Smooth muscle cell (in vitro differentiated cells): ENCODE measurements at regions not wholly inside any gene's neighbourhood (a gene's known extent, or its start where the extent isn't known, plus 50 kb on each side); places are given as distances from the start of the nearest gene placed in this dataset.

Source experiments
- DNase-seq: peaks from one replicate; lab custom pipeline; 2025; ENCODE audit not compliant: unreplicated experiment; lab: John Stamatoyannopoulos, UW
- H2AFZ ChIP-seq: fragments of 200-600 bp; sonication (generic); 2 replicates; pipeline ENCODE4 v1.6.0; 2016; ENCODE audit warnings: antibody characterized with exemption, low read depth, mild to moderate bottlenecking
- H3F3A ChIP-seq: fragments of 200-600 bp; sonication (generic); 2 replicates; pipeline ENCODE4 v1.6.0; 2017; ENCODE audit warnings: antibody characterized with exemption, low read depth
- H3K27ac ChIP-seq: fragments of 200-600 bp; sonication (generic); 2 replicates; pipeline ENCODE4 v1.5.1; 2016; ENCODE audit warnings: low read depth, mild to moderate bottlenecking
- H3K27me3 ChIP-seq: fragments of 200-600 bp; sonication (generic); 2 replicates; pipeline ENCODE4 v1.6.1; 2016; ENCODE audit warnings: low read depth, mild to moderate bottlenecking
- H3K36me3 ChIP-seq: fragments of 200-600 bp; sonication (generic); 2 replicates; pipeline ENCODE4 v1.5.1; 2016; ENCODE audit warnings: low read depth
- H3K4me1 ChIP-seq: fragments of 200-600 bp; sonication (generic); 2 replicates; pipeline ENCODE4 v1.5.1; 2016; ENCODE audit warnings: low read depth
- H3K4me2 ChIP-seq: fragments of 200-600 bp; sonication (generic); 2 replicates; pipeline ENCODE4 v1.6.0; 2016; ENCODE audit warnings: mild to moderate bottlenecking
- H3K4me3 ChIP-seq: fragments of 200-600 bp; sonication (generic); 2 replicates; pipeline ENCODE4 v1.5.1; 2016; ENCODE audit warnings: mild to moderate bottlenecking
- H3K79me2 ChIP-seq: fragments of 200-600 bp; sonication (generic); 2 replicates; pipeline ENCODE4 v1.6.0; 2016; ENCODE audit warnings: low read depth, mild to moderate bottlenecking
- H3K9ac ChIP-seq: fragments of 200-600 bp; sonication (generic); 2 replicates; pipeline ENCODE4 v1.6.0; 2016; ENCODE audit warnings: low read depth
- H3K9me3 ChIP-seq: fragments of 200-600 bp; sonication (generic); replicated peaks from 2 replicates; pipeline ENCODE4 v1.5.1; 2016; ENCODE audit warnings: low read depth
- H4K20me1 ChIP-seq: fragments of 200-600 bp; sonication (generic); 2 replicates; pipeline ENCODE4 v1.6.0; 2016; ENCODE audit warnings: low read depth
- CTCF ChIP-seq: fragments of 200-600 bp; sonication (generic); IDR thresholded peaks from 2 replicates; pipeline ENCODE4 v1.5.1; 2017; ENCODE audit warnings: borderline replicate concordance, mild to moderate bottlenecking, antibody characterized with exemption; ENCODE audit not compliant: insufficient read depth, poor library complexity, severe bottlenecking
- WGBS: methylation state at CpG from one replicate; pipeline ENCODE4 v1.1.7; 2016; ENCODE audit warnings: low lambda C conversion rate; 5-methylcytosine and 5-hydroxymethylcytosine counted together

DNA sequence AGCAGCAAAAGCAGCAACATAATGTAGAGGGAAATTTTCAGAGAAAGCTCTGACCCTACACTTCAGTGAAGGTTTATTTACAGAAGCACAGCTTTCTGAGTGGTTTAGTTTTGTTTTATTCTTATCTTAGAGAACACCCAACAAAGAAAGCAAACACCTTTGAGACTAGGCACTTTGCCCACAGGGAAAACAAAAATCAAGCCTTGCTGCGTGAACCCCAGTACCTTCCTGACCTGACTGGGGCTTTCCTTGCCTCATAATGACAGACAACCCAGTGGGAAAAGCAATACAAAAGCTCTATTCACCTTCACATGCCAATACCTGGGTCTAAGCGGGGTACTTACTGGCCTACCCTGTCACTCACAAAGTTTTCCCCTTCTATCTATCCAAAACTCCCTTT, 189.8 kb downstream of the HINT1 start:
- no peaks in the 10 kb centered on the region for H3K9me3 ChIP-seq
- H3K27ac ChIP-seq: no peak overlapping the region
- no peaks in the 10 kb centered on the region for H3K36me3 ChIP-seq
- H3F3A ChIP-seq: no peaks in the 10 kb centered on the region
- H3K4me3 ChIP-seq: no peak overlapping the region
- WGBS: 85% methylated on average over 2 of the region's 2 CpGs
- H3K4me1 ChIP-seq: no peaks in the 10 kb centered on the region
- no peaks in the 10 kb centered on the region for H3K79me2 ChIP-seq
- H2AFZ ChIP-seq: no peak overlapping the region
- no peak overlapping the region for H3K4me2 ChIP-seq
- H4K20me1 ChIP-seq: no peaks in the 10 kb centered on the region
- no peak for DNase-seq
- no peak for TF ChIP-seq CTCF
- no peaks in the 10 kb centered on the region for H3K27me3 ChIP-seq
- no peak overlapping the region for H3K9ac ChIP-seq

- no peaks in the 10 kb centered on the region for H3K36me3 ChIP-seq
- no peak overlapping the region for H2AFZ ChIP-seq
- no peaks in the 10 kb centered on the region for H3K4me1 ChIP-seq
- no peak overlapping the region for H3K27ac ChIP-seq
- no peaks in the 10 kb centered on the region for H3F3A ChIP-seq
- no peak overlapping the region for H3K4me2 ChIP-seq
- no peak for DNase-seq
- no peak overlapping the region for H3K9ac ChIP-seq
- no peaks in the 10 kb centered on the region for H3K9me3 ChIP-seq
- no peaks in the 10 kb centered on the region for H3K79me2 ChIP-seq
- no peaks in the 10 kb centered on the region for H3K27me3 ChIP-seq
- TF ChIP-seq CTCF: no peak
- H4K20me1 ChIP-seq: no peaks in the 10 kb centered on the region
- 21% methylated on average over 1 of the region's 1 CpG for WGBS
- H3K4me3 ChIP-seq: no peak overlapping the region
Measured at GRCh38 chr5:130974021-130974683, 190.9 kb downstream of the HINT1 start.

DNA sequence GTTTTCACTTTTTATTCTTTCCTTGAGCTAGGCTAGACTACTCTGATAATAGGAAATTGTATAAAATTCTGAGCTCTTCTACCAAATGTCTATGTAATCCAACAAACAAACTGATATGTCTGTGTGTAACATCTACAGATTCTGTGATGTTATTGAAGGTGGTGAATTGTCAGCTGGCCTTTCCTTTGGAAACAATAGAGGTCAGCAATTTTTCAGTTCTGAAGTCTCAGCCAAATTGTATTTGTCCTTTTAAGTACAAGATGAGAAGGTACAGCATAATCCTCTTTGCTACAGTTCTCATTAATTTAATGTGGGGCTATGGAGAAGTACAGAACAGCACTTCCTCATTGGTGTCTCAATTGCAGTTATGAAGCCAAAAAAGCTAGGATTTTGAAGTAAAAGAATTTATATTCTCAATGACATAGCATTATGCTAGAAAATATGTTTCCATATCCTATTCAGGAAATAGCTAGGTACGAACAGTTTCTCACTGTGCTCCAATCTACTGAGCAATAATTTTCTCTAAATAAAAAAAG, 198.0 kb downstream of the HINT1 start:
- Histone ChIP-seq H3K79me2 (no peaks in the 10 kb centered on the region), H3K27me3 (no peaks in the 10 kb centered on the region), H3K4me3 (no peak overlapping the region), H3K36me3 (no peaks in the 10 kb centered on the region), H4K20me1 (no peaks in the 10 kb centered on the region), H3K9me3 (no peaks in the 10 kb centered on the region), H3F3A (peaks cover 7% of the 10 kb centered on the region), H3K4me2 (no peak overlapping the region), H3K27ac (no peak overlapping the region), H2AFZ (no peak overlapping the region), H3K4me1 (no peaks in the 10 kb centered on the region), H3K9ac (no peak overlapping the region)
- WGBS: 93% methylated on average over 1 of the region's 1 CpG
- DNase-seq: no peak
- TF ChIP-seq CTCF: no peak

DNA sequence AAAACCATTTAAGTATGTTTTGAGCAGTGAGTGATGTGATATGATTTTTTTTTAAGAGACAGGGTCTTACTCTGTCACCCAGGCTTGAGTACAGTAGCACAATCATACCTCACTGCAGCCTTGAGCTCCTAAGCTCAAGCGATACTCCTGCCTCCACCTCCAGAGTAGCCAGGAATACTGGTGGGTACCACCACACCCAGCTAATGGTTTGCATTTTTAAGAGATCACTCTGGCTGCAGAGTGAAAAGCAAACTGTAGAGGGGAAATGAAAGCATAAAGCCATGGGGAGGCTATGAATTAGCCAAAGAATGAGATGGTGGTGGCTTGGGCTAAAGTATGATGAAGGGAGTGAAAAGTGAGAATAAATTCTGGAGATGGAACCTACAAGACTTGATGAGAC, 199.1 kb downstream of the HINT1 start:
- Histone ChIP-seq H3K36me3 (no peaks in the 10 kb centered on the region), H3K4me1 (no peaks in the 10 kb centered on the region), H3K27ac (no peak overlapping the region), H4K20me1 (no peaks in the 10 kb centered on the region), H3K9me3 (no peaks in the 10 kb centered on the region), H3K79me2 (no peaks in the 10 kb centered on the region), H2AFZ (no peak overlapping the region), H3K27me3 (no peaks in the 10 kb centered on the region), H3K4me2 (no peak overlapping the region), H3K9ac (no peak overlapping the region), H3F3A (peaks cover 7% of the 10 kb centered on the region), H3K4me3 (no peak overlapping the region)
- WGBS: 86% methylated on average over 1 of the region's 1 CpG
- DNase-seq: no peak
- TF ChIP-seq CTCF: no peak
